B cell (primary cell): ENCODE measurements at regions not wholly inside any gene's neighbourhood (a gene's known extent, or its start where the extent isn't known, plus 50 kb on each side); places are given as distances from the start of the nearest gene placed in this dataset.

Source experiments
- ATAC-seq: fragments of 200-7000 bp; cut with Tn5 transposase; one replicate; pipeline ENCODE4 v1.10.0; 2021; ENCODE audit warnings: low read depth, mild to moderate bottlenecking, moderate number of reproducible peaks, moderate library complexity
- CTCF ChIA-PET: fragments of 350-600 bp; sonication (Branson Sonifier 250); formaldehyde crosslinking; loops from one replicate; lab custom pipeline; 2021; ENCODE audit warnings: antibody characterized with exemption, inconsistent platforms; lab: Charles Lee
- POLR2A ChIA-PET: fragments of 350-600 bp; sonication (Branson Sonifier 250); formaldehyde crosslinking; loops from one replicate; lab custom pipeline; 2021; ENCODE audit warnings: antibody characterized with exemption; lab: Charles Lee
- DNase-seq: peaks from one replicate; pipeline ENCODE4 v3.0.0; 2013
- H2AFZ ChIP-seq: 2 replicates; pipeline ENCODE4 v1.6.1; 2012; ENCODE audit warnings: mild to moderate bottlenecking, low read depth, low read length; ENCODE audit not compliant: insufficient read depth, poor library complexity, severe bottlenecking
- H3K27ac ChIP-seq, 2 donors: 1 replicate in 1 of 2; 2 replicates in 1 of 2; pipeline ENCODE4 v1.5.1; 2012 to 2013; ENCODE audit warnings: low read length in 2 of 2, mild to moderate bottlenecking in 2 of 2, moderate library complexity in 1 of 2
- H3K27me3 ChIP-seq, 4 experiments: fragments of 200-600 bp in 1 of 4; sonication (generic) in 1 of 4; replicated peaks in 1 of 4; 1 replicate in 2 of 4; 2 replicates in 2 of 4; pipeline versions ENCODE4 v1.6.1 to v1.7.0; 2013 to 2016; ENCODE audit warnings: low read length in 3 of 4, mild to moderate bottlenecking in 2 of 4, mixed read lengths in 1 of 4, moderate library complexity in 1 of 4; ENCODE audit not compliant: insufficient read depth in 4 of 4, control insufficient read depth in 3 of 4; ENCODE audit errors: control extremely low read depth in 1 of 4
- H3K36me3 ChIP-seq, 2 experiments: replicated peaks in 1 of 2; 1 replicate in 1 of 2; 2 replicates in 1 of 2; pipeline versions ENCODE4 v1.6.1 to v1.7.1; 2013; ENCODE audit warnings: low read length in 1 of 2; ENCODE audit not compliant: insufficient read depth in 2 of 2, control insufficient read depth in 1 of 2; ENCODE audit errors: control extremely low read depth in 1 of 2, extremely low read depth in 1 of 2
- H3K4me1 ChIP-seq, 2 donors: fragments of 200-600 bp in 1 of 2; sonication (generic) in 1 of 2; 1 replicate in 1 of 2; 2 replicates in 1 of 2; pipeline versions ENCODE4 v1.5.1 to v1.6.1; 2013 to 2017; ENCODE audit warnings: low read length in 2 of 2; ENCODE audit not compliant: control insufficient read depth in 2 of 2, insufficient read depth in 2 of 2
- H3K4me2 ChIP-seq: replicated peaks from 2 replicates; pipeline ENCODE3; 2012; ENCODE audit warnings: mild to moderate bottlenecking, low read depth, low read length; ENCODE audit not compliant: poor library complexity, severe bottlenecking
- H3K4me3 ChIP-seq, 5 experiments: fragments of 200-600 bp in 1 of 5; sonication (generic) in 1 of 5; 1 replicate in 3 of 5; 2 replicates in 2 of 5; pipeline versions ENCODE4 v1.5.1 to v1.7.0; 2011 to 2016; ENCODE audit warnings: low read length in 4 of 5, mild to moderate bottlenecking in 4 of 5, low read depth in 2 of 5, control low read depth in 1 of 5, moderate library complexity in 1 of 5; ENCODE audit not compliant: insufficient read depth in 1 of 5; ENCODE audit errors: control extremely low read depth in 1 of 5, extremely low read depth in 1 of 5
- H3K79me2 ChIP-seq: fragments of 200-600 bp; sonication (generic); one replicate; pipeline ENCODE4 v1.6.0; 2016; ENCODE audit warnings: low read length; ENCODE audit not compliant: control insufficient read depth, insufficient read depth
- H3K9ac ChIP-seq: fragments of 200-600 bp; sonication (generic); 2 replicates; pipeline ENCODE4 v1.6.1; 2017; ENCODE audit warnings: mild to moderate bottlenecking, low read length, moderate library complexity
- H3K9me3 ChIP-seq, 3 donors: one replicate each; pipeline versions ENCODE4 v1.6.1 to v1.7.1; 2013; ENCODE audit warnings: low read length in 2 of 3; ENCODE audit not compliant: control insufficient read depth in 2 of 3, insufficient read depth in 1 of 3; ENCODE audit errors: control extremely low read depth in 1 of 3
- H4K20me1 ChIP-seq: 2 replicates; pipeline ENCODE4 v1.6.0; 2012; ENCODE audit warnings: mild to moderate bottlenecking, low read length; ENCODE audit not compliant: insufficient read depth, control insufficient read depth, poor library complexity, severe bottlenecking
- H3K27ac Mint-ChIP-seq: one replicate; pipeline ENCODE4 v1.8.0; 2021; ENCODE audit warnings: mixed read lengths
- H3K27me3 Mint-ChIP-seq: one replicate; pipeline ENCODE4 v1.8.0; 2021; ENCODE audit warnings: mixed read lengths
- H3K4me1 Mint-ChIP-seq: one replicate; pipeline ENCODE4 v1.8.0; 2021; ENCODE audit warnings: mixed read lengths
- H3K4me3 Mint-ChIP-seq: one replicate; pipeline ENCODE4 v1.8.0; 2021; ENCODE audit warnings: mixed read lengths
- H3K9me3 Mint-ChIP-seq: one replicate; pipeline ENCODE4 v1.8.0; 2022; ENCODE audit warnings: mixed read lengths; ENCODE audit not compliant: insufficient read depth
- CTCF ChIP-seq: fragments of 200-600 bp; IDR thresholded peaks from one replicate; pipeline ENCODE4 v1.8.0; 2022; ENCODE audit warnings: antibody characterized with exemption, mild to moderate bottlenecking
- EZH2 ChIP-seq: IDR thresholded peaks from 2 replicates; pipeline ENCODE4 v1.6.1; 2012; ENCODE audit warnings: borderline replicate concordance, low read depth, mild to moderate bottlenecking, moderate library complexity, low read length; ENCODE audit not compliant: insufficient read depth, poor library complexity, severe bottlenecking
- WGBS: methylation state at CpG from one replicate; pipeline ENCODE4 v1.1.5; 2013; ENCODE audit warnings: missing lambda C conversion rate; ENCODE audit not compliant: insufficient coverage; 5-methylcytosine and 5-hydroxymethylcytosine counted together
- intact Hi-C: fragments of 100-400 bp; cut with micrococcal nuclease; formaldehyde crosslinking; loops from one replicate; pipeline ENCODE4 v1.10.0; 2022

GRCh38 chr7:73976761-73977618 is 51.0 kb upstream of the ELN start:
- Histone ChIP-seq H3K79me2 (no peaks in the 10 kb centered on the region), H3K4me3 (no peak overlapping the region), H3K9me3 (no peaks in the 10 kb centered on the region), H3K36me3 (no peaks in the 10 kb centered on the region), H3K9ac (no peak overlapping the region), H4K20me1 (no peaks in the 10 kb centered on the region), H3K27ac (no peak overlapping the region), H3K27me3 (peaks cover 0 to 5% (median 1%) of the 10 kb centered on the region in 4 experiments), H3K4me2 (no peak overlapping the region), H2AFZ (no peak overlapping the region), H3K4me1 (peaks cover 4 to 11% of the 10 kb centered on the region in 2 donors)
- ChIA-PET CTCF (interaction anchor here (1.6 kb wide), 1 partner anchor 49 kb away, joined by 4 read pairs; no protein-coding TSS in a partner anchor), POLR2A (no interaction called here)
- Mint-ChIP-seq H3K4me3 (no peak overlapping the region), H3K27ac (no peak overlapping the region), H3K4me1 (peaks cover 6% of the 10 kb centered on the region), H3K27me3 (peaks cover 7% of the 10 kb centered on the region), H3K9me3 (no peaks in the 10 kb centered on the region)
- intact Hi-C loops, result no loop called here
- TF ChIP-seq CTCF, result no peak
- no peak for TF ChIP-seq EZH2
- DNase-seq (no peak), ATAC-seq (no peak)
- WGBS, result 87% methylated on average over 18 of the region's 24 CpGs
